ENCODE measurements at regions not wholly inside any gene's neighbourhood (a gene's known extent, or its start where the extent isn't known, plus 50 kb on each side); places are given as distances from the start of the nearest gene placed in this dataset.
"Not testable (repeated sequence)": the region's sequence is repeated elsewhere in the genome, so short reads cannot be mapped to it uniquely, and the experiment has no call there.

DNA sequence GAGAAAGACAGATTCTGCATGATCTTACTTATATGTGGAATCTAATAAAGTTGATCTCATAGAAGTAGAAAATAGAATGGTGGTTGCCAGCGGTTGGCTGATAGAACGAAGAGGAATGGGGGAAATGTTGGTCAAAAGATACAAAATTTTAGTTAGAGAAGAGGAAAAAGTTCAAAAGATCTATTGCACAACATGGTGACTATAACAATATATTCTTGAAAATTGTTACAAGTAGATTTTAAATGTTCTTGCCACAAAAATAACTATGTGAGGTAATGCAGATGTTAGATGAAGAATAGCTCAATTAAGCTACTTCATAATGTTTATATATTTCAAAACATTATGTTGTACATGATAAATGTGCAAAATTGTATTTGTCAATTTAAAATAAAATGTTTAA, 112.3 kb upstream of the SMIM30 start:
- no peak for DNase-seq (ENCODE audit: low read depth in 2 of 2)

DNA sequence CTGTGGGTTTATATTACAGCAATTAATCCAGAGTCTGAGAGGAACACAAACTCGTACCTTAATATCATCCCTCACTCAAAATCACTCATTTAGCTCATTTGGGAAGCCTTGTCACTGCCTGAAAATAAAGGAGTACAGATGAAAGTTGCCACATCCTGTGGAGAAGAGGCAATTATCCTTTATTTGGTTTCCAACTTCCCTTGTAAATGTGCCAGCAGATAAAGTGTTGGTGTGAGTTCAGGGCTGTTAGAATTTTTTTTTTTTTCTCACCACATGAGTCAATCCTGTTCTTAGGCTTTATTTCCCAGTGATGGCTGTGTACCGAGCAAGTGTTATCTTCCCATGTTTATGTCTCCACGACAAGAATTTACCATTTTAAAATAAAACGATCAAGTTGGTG, 99.0 kb upstream of the SMIM30 start:
- DNase-seq (ENCODE audit: low read depth in 2 of 2): no peak

DNA sequence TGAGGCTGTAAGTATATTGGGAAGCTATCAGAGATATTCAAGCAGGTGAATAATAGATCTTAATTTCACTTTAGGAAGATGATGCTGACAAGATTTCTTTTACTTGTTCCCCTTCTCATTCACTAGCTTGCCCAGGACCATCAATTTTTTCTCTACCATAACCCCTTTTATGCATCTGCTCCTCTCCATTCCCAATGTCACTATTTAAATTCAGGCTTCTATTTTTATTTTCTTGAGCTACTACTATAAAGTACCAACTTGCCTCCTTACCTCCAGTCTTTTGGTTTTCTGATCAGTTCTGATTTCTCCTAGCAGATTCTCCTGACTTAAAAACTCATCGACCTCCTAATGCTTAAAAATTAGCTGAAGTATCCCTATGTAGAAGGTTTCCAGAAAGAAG, 97.7 kb upstream of the SMIM30 start:
- DNase-seq (ENCODE audit: low read depth in 2 of 2): no peak

DNA sequence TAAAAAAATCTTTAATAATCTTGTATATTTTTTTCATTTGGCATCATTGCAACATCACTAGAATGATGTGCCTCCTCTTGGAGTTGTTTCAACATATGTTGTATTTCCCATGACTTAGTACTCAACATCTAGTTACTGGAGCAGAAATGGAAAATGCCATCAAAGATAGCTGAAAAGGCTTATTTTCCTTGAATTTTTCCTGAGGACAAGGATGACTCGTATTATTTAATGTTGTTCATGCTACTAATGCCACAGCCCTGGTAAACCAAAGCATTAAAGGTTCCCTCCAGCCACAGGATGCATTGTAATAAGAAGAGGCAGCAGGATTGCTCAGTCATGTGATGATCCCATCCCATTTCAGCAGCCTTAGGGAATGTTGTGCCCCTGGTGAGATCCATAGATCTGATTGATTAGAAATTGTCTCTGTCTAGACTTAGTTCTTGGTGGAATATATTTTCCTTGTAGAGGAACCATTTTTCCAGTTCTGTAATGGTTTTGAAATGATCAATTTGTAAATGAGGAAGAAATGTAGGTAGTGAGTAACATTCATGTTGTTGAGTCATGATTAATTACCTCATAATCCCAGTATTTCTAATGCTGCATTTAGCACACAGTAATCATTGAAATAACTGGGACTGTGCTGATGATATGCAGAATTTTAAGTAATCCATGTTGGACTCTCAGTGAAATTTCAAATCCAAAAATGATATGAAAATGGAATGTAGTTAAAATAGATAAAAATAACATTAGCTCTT, 91.3 kb upstream of the SMIM30 start:
- no peak for DNase-seq (ENCODE audit: low read depth in 2 of 2)

DNA sequence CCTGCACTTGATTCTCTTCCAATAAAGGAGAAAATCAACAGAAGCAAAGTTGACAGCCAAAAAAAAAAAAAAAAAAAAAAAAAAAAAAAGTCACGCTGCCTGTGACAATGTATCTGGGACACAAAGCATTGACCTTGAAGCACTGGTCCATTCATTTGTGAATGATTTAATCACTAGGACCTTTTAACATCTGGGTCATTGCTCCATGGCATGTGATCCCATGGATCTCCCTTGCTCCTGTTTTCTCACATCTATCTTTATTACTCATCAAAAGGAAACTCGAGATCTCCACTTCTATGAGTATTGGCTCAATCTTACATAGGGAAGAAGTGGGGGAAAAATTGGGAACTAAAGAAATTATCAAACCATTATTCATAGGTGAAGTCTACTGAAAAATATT, 89.6 kb upstream of the SMIM30 start:
- no peak for DNase-seq (ENCODE audit: low read depth in 2 of 2)

DNA sequence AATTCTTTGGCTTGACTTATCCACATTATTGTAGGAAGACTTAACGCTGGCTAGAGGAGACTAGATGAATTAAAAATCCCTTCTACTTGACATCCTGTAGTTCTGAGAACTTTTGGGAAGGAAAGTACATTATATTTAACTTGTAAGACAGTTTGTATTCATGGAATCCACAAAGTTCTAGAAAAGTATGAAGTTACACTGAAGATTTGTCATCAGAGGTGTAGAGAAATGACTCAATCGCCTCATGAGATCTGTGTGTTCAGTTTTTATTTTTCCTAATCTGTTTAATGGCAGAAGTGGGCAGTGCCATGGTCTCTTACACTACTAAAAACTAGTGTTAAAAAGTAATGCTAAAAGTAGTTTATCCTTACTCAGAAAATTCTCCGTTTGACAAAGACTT, 89.1 kb upstream of the SMIM30 start:
- no peak for DNase-seq (ENCODE audit: low read depth in 2 of 2)

DNA sequence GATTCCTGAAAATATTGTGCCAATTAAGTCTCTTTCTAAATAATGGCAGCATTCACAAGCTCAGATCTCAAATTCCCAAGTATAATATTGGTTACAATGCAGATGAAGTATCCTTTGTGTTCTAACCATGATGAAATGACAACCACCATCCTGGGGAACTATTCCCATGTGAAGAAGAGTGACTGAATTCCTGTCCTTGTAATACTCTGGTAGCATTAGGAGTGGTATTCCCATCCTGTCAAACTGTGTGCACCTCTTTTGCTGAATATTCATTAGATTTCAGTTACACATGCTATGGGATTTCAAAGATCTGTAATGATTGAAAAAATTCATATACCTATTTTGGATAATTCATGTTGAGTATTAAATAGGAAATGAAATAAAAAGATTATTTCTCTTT, 86.1 kb upstream of the SMIM30 start:
- DNase-seq (ENCODE audit: low read depth in 2 of 2): no peak

DNA sequence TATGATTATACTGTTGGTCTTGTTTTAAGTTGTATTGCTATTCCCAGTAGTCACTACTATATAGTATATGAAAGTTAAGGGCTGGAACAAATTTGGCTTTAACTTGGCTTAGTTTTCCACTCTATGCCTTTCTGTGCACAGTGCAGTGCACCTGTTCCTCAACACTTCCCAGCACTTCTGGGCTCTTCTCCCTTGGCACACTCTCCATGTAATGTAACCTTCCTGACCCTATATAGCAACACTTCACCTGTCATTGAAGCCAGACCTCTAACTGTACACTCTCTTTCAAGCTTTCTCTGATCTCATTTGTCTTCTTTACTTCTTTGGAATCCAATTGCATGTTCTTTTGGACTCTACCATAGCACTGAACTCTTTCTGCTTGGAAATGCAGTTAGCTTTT, 83.9 kb upstream of the SMIM30 start:
- no peak for DNase-seq (ENCODE audit: low read depth in 2 of 2)

DNA sequence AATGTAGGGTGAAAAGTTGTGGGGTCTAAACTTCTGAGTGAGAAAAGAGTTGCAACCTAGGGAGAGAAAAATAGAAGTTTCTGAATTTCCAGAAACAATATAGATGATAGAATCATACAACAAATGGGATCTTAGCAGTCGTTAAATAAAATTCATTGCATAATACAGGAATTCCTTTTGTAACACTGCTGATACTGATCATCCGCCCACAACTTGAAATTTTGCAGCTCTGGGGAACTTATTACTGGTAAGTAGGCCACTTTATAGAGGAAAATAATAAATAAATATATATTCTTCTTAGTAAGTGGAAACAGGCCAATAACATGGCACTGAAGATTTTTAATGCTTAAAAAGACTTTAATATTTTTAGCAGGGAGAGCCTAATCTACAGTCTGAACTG, 81.9 kb upstream of the SMIM30 start:
- no peak for DNase-seq (ENCODE audit: low read depth in 2 of 2)

DNA sequence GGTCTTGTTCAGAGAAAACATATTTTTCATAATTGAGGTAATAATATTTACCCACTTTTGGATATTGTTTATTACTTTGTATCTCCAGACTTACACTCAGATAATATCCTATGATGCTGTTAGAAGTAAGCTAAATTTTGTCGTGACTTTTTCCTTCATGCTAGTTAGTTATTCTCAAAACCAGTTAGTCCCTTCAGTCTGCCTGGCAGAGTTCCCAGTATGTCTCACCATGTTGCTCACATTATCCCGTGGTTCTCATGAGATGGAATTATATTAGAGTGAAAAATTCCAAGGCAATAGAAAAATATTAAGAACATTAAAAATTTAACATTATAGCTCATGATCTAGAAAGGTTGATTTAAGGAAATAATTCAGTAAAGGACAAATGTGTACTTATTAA, 81.5 kb upstream of the SMIM30 start:
- no peak for DNase-seq (ENCODE audit: low read depth in 2 of 2)

DNA sequence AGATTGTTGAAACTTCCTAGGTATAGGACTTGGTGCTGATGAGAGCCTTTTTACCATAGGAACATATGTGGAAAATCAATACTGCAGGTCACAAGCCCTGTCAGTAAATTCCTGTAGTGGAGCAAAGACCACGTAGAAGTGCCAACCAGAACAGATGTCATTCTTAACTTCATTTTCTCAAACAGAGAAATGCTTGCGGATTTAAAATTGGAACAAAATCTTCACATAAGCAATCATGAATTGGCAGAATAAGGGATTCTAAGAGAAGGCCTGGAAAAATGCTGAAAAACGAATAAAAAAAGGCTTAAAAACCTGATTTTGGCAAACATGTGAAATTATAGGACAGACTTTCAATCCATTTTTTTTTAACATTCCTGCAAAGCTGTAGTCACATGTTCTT, 80.8 kb upstream of the SMIM30 start:
- no peak for DNase-seq (ENCODE audit: low read depth in 2 of 2)

DNA sequence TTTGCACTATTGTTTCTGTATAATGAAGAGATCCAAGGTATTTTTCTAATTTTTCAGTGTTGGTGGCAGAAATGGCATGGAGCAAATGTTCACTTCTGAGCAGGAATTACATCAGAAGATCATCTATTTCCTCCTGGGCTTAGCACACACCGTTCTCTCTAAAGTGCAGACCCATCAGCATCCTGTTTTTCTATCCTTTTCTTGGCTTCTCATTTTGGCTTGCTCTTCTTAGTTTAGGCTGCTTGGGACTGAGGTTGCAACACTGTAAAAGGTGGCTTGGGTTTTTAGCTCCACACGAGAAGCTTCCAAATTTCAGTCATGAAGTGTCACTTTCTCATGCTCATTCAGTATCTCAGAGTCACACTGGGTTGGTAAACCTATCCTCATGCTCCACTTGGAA, 79.9 kb upstream of the SMIM30 start:
- DNase-seq (ENCODE audit: low read depth in 2 of 2): no peak

DNA sequence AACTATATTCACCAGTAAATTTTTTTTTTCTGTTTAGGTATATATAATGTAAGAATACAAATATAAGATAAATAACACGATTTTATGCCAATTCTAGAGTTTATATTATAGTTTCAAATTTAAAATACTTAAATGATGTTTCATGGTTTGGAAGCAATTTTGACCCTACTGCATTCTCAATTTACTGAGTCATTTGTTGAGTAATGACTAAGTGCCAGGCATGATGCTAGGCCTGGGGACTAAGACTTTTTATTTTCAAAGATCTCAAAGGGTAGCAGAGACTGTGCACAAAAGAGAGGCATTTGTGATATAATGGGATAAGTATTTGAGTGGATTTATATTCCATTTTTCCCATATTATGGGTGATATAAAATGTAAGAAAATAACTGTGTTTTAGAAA, 78.9 kb upstream of the SMIM30 start:
- DNase-seq (ENCODE audit: low read depth in 2 of 2): no peak

DNA sequence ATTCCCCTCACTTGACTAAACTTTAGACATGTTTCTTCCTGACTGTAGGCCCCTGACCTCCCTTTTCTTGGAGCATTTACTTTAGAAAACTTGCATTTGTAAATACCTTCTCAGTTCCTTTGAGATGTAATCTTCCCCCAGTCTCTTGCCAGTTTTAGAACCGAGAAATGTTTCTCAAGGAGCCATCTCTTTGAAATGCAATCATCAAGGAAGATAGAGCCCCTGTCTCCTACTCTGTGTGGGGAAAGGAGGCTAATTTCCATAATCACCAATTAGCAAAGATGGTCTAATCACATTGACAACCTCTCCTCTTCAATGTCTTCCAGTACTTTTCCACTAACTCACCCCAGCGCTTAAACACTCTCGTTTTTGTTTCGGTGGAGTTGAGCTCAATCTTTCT, 70.0 kb upstream of the SMIM30 start:
- DNase-seq (ENCODE audit: low read depth in 2 of 2): no peak

DNA sequence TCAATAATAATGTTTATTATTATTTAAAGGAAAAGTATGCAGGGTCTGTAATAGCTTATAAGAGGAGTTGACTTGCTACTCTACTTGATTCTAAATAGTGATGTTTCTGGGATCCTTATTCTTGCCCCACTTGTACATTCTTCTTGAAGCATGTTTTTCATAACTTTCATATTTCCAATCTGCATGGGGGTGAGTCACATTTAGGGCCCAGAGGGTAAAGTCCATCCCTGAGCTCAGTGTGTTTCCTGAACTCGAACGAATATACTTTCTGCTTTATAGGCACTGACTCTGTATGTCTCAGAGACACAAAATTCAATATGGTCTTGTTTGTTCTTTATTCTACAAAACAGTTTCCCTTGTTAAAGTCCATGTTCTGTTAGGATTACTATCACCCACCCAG, 61.0 kb upstream of the SMIM30 start:
- DNase-seq (ENCODE audit: low read depth in 2 of 2): no peak

DNA sequence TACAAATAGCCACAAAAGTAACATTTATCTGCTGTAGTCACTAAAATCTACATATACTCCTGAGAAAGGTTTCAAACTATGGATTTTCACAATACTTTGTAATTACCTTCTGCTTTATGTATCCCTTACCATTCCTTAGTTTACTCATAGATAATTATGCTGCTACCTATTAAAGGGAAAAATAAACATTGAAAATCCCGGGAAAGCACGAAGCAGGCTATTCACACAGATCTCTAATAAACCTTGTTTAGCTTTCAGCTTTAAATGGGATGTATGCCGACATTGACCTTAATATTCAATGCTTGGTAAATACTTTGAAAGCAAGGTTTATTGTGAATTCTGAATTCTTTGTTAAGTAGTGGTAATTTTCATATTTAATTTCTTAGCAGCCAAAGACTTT, 58.5 kb upstream of the SMIM30 start:
- no peak for DNase-seq (ENCODE audit: low read depth in 2 of 2)

DNA sequence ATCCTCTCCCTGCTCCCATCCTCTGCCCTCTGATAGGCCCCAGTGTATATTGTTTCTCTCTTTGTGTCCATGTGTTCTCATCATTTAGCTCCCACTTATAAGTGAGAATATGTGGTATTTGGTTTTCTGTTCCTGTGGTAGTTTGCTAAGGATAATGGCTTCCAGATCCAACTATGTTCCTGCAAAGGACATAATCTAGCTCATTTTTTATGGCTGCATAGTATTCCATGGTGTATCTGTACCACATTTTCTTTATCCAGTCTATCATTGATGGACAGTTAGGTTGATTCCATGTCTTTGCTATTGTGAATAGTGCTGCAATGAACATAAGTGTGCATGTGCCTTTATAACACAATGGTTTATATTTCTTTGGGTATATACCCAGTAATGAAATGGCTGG, 57.8 kb upstream of the SMIM30 start:
- not testable (repeated sequence) for DNase-seq (ENCODE audit: low read depth in 2 of 2)

DNA sequence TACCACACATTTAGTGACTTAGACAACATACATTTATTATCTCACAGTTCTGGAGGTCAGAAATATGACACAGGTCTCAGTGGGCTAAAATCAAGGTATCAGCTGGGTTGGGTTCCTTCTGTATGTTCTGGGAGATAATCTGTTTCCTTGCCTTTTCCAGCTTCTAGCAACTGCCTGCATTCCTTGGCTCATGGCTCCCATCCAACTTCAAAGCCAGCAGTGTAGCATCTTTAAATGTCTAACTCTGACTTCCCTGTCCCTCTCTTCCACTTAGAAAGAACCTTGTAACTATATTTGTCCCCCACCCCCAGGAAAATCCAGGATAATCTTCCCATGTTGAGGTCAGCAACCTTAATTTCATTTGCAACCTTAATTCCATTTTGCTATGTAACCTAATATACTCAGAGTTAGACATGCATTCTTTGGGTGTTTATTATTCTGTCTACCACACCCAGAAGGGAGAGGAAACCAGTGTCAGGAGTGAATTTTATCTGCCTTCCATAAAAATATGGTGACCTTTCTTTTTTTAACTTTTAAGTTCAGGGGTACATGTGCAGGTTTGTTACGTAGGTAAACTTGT, 57.3 kb upstream of the SMIM30 start:
- DNase-seq (ENCODE audit: low read depth in 2 of 2): no peak

DNA sequence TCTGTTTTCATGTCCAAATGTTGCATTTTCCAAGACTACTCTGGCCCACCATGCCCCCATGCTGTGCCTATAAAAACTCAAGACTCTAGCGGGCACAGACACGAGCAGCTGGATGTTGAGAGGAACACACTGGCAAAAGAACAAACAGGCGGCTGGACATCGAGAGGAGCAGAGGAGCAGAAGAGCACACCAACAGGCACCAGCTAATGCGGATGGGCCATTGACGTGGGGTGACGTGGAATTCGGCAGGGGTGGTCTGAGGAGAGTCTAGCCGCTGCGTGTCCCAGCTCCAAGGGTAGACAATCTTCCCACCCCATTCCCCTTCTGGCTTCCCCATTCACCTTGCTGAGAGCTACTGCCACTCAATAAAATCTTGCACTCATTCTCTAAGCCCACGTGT, 54.4 kb upstream of the SMIM30 start:
- no peak for DNase-seq (ENCODE audit: low read depth in 2 of 2)

DNA sequence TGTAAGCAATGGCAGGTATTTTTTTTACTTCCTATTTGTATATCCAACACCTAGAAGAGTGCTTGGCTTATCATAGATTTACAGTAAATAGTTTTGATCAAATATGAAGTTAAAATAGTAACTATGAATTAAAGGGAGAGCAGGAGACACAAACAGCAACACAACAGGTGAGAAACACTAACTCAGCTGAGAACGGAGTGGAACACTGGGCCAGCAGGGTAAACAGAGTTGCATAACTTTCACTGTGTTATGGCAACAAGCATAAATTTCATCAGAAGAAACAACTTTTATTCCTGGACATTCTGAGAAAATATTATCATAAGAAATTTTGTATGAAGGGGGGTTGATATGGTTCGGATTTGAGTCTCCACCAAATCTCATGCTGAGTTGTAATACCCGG, 52.2 kb upstream of the SMIM30 start:
- DNase-seq (ENCODE audit: low read depth in 2 of 2): no peak
